OCI-LY1 (cell line): ENCODE measurements at regions not wholly inside any gene's neighbourhood (a gene's known extent, or its start where the extent isn't known, plus 50 kb on each side); places are given as distances from the start of the nearest gene placed in this dataset.

Experiments
- EZH2 ChIP-seq: fragments of 200-600 bp; sonication (generic), shearing (Covaris generic); IDR thresholded peaks from 2 replicates; pipeline ENCODE4 v1.8.0; 2017; ENCODE audit warnings: borderline replicate concordance, mixed run types, mild to moderate bottlenecking, antibody characterized with exemption, low read length, moderate library complexity, mixed read lengths
- TF ChIP-seq, protein P1 (sequence below): fragments of 200-600 bp; sonication (generic), shearing (Covaris generic); IDR thresholded peaks from 2 replicates; pipeline ENCODE4 v1.5.1; 2017; ENCODE audit warnings: mild to moderate bottlenecking, antibody characterized with exemption, low read length, moderate library complexity, mixed read lengths

DNA sequence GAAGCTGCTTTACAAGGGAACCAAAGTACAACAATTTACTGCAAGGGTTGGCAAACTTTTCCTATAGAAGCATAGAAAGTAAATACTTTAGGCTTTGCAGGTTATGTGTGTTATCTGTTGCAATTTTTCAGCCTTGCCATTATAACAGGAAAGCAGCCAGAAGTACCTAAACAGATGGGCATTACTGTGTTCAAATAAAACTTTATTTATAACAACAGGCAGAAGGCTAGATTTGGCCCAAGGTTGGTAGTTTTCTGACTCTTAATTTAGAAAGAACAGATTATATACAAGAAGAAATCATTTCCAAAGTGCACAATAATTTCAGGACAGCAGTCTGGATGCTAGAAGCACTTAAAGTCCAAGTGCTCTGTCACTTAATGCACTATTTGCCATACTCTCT is 307.1 kb downstream of the ANKRD7 start:
- TF ChIP-seq, protein P1, sequence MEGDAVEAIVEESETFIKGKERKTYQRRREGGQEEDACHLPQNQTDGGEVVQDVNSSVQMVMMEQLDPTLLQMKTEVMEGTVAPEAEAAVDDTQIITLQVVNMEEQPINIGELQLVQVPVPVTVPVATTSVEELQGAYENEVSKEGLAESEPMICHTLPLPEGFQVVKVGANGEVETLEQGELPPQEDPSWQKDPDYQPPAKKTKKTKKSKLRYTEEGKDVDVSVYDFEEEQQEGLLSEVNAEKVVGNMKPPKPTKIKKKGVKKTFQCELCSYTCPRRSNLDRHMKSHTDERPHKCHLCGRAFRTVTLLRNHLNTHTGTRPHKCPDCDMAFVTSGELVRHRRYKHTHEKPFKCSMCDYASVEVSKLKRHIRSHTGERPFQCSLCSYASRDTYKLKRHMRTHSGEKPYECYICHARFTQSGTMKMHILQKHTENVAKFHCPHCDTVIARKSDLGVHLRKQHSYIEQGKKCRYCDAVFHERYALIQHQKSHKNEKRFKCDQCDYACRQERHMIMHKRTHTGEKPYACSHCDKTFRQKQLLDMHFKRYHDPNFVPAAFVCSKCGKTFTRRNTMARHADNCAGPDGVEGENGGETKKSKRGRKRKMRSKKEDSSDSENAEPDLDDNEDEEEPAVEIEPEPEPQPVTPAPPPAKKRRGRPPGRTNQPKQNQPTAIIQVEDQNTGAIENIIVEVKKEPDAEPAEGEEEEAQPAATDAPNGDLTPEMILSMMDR, result no peak
- no peak for TF ChIP-seq EZH2
